Duodenal mucosa (tissue), 2 donors: ENCODE measurements at regions not wholly inside any gene's neighbourhood (a gene's known extent, or its start where the extent isn't known, plus 50 kb on each side); places are given as distances from the start of the nearest gene placed in this dataset.

Experiments used
- H3K27ac ChIP-seq: one replicate; pipeline ENCODE4 v1.7.0; 2013; ENCODE audit warnings: low read depth, low read length
- H3K27me3 ChIP-seq, 2 donors: one replicate each; pipeline ENCODE4 v1.7.0; 2013; ENCODE audit warnings: low read length in 2 of 2, control low read depth in 1 of 2; ENCODE audit not compliant: insufficient read depth in 2 of 2, control insufficient read depth in 1 of 2
- H3K36me3 ChIP-seq, 2 donors: one replicate each; pipeline ENCODE4 v1.7.0; 2013; ENCODE audit warnings: low read length in 2 of 2, control low read depth in 1 of 2; ENCODE audit not compliant: insufficient read depth in 2 of 2, control insufficient read depth in 1 of 2
- H3K4me1 ChIP-seq, 2 donors: one replicate each; pipeline ENCODE4 v1.7.0; 2013; ENCODE audit warnings: low read length in 2 of 2, control low read depth in 1 of 2; ENCODE audit not compliant: insufficient read depth in 2 of 2, control insufficient read depth in 1 of 2
- H3K4me3 ChIP-seq, 2 donors: one replicate each; pipeline ENCODE4 v1.7.0; 2013; ENCODE audit warnings: low read length in 2 of 2, low read depth in 1 of 2
- H3K9ac ChIP-seq, 2 donors: one replicate each; pipeline ENCODE4 v1.7.0; 2013; ENCODE audit warnings: low read length in 2 of 2, low read depth in 1 of 2
- H3K9me3 ChIP-seq, 2 donors: one replicate each; pipeline ENCODE4 v1.7.0; 2013; ENCODE audit warnings: low read length in 2 of 2, control low read depth in 1 of 2; ENCODE audit not compliant: control insufficient read depth in 1 of 2

DNA sequence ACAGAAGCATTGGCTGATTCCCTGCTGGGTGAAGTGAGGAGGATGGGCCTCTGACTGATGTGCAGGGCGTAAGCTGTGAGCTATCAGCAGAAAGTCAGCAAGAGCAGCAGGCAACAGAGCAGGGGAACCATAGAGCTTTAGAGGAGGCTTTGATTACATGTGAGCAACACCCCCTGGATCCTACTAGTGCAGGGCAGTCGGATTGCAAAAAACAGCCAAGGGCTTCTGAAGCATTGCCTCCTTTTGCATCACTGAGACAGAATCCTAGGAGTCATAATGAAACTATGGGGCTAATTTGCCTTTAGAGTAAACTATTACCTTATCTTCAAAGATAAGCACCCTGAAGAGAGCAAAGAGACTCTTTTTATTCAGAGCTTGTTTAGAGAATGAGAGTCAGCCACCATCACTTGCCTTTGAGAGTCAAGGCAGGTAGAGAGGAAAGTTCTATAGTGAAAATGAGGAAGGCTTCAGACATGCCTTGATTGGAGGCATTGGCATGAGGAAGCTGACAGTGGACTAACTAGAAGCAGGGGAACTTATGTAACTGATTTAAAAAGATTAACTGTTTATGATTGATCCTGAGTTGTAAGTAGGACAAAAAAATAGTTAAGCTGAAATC lies 420.3 kb downstream of the PDHA2 start:
- Histone ChIP-seq H3K4me1 (no peaks in the 10 kb centered on the region), H3K9me3 (no peaks in the 10 kb centered on the region), H3K27ac (no peak overlapping the region), H3K4me3 (no peak overlapping the region), H3K27me3 (no peaks in the 10 kb centered on the region), H3K9ac (no peak overlapping the region), H3K36me3 (no peaks in the 10 kb centered on the region)

DNA sequence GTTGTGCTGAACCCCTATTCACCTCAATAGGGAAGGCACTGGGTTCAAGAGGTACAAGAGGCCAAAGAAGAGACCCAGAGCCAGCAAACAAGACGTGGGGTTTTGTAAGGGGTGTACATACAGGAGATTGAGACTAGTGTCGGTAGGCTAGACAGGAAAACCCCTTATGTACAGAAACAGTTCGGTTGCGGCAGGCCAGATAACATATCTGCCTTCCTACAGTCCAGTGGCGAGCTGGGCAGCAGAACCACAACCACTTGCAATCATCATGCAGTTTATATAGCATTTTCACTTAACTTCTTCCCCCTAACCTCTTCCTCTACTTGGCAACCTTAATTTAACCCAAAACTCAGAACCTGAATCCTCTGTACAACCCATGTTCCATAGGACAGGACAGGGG lies 422.2 kb downstream of the PDHA2 start:
- Histone ChIP-seq H3K27me3 (no peaks in the 10 kb centered on the region), H3K27ac (no peak overlapping the region), H3K36me3 (no peaks in the 10 kb centered on the region), H3K9ac (no peak overlapping the region), H3K4me1 (no peaks in the 10 kb centered on the region), H3K4me3 (no peak overlapping the region), H3K9me3 (no peaks in the 10 kb centered on the region)

DNA sequence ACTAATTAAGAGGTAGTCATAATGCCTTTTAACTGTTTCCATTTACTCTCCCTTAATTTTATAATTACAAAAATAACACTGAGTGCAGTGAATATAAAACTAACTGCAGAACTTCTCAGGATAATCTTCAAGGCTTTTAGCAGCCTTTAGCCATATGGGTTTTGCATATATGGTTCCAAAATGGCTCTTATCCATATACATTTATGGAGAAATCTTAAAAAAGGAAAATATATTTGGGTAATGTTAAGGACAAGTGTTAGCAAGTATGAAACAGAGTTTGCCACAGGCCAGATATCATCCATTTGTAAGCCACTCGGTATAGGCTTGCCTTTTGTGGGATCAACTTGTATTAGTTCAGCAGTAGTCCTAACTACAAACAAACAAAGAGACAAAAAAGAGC lies 423.4 kb downstream of the PDHA2 start:
- no peak overlapping the region for H3K4me3 ChIP-seq

DNA sequence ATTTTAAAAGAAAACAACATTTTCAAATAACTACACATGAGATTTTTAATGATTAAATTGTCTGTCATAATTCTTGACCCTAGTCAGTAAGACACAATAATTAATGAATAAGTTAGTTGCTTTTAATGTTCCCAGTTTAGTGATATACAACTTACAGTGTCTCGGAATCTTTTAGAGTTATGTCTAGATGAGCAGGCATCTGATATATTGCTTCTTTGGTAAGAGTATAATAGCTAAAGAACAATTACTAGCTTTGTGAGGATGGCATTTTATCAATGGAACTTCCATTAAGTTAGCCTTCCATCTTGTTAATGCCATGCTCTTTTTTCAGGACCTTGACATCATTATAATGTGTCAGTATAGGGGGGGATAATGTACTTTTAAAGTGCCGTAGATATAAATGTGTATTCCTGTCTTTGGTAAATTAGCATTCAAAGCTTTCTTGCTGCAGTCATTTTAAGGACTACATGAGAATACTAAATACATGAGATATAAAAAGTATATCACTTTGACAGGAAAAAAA lies 425.1 kb downstream of the PDHA2 start:
- H3K9me3 ChIP-seq, result no peaks in the 10 kb centered on the region
- H3K27ac ChIP-seq, result no peak overlapping the region
- H3K4me3 ChIP-seq, result no peak overlapping the region
- H3K36me3 ChIP-seq, result no peaks in the 10 kb centered on the region
- H3K9ac ChIP-seq, result no peak overlapping the region
- no peaks in the 10 kb centered on the region for H3K27me3 ChIP-seq
- no peaks in the 10 kb centered on the region for H3K4me1 ChIP-seq

More for the DNA sequence above, 423.4 kb downstream of the PDHA2 start:
- no peaks in the 10 kb centered on the region for H3K9me3 ChIP-seq
- no peak overlapping the region for H3K27ac ChIP-seq
- no peaks in the 10 kb centered on the region for H3K36me3 ChIP-seq
- no peaks in the 10 kb centered on the region for H3K4me1 ChIP-seq
- no peaks in the 10 kb centered on the region for H3K27me3 ChIP-seq
- no peak overlapping the region for H3K9ac ChIP-seq

DNA sequence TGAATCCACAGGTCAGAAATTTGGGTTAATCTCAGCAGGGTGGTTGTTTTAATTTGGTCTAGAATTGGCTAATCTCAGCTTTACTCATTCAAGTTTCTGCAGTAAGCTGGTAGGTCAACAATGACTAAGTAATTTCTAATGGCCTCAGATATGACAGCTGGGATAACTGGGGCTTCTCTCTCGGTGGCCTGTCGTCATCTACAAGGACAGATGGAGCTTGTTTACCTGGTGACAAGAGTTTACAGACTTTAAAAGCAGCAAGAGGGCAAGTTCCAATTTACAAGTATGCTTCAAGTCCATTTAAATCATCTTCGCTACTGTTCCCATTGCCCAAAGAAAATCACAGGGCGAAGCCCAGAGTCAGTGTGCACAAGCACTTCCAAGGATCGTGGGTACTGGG lies 453.9 kb downstream of the PDHA2 start:
- Histone ChIP-seq H3K9me3 (no peaks in the 10 kb centered on the region), H3K4me3 (no peak overlapping the region), H3K27me3 (no peaks in the 10 kb centered on the region), H3K27ac (no peak overlapping the region), H3K4me1 (no peaks in the 10 kb centered on the region), H3K36me3 (no peaks in the 10 kb centered on the region), H3K9ac (no peak overlapping the region)

DNA sequence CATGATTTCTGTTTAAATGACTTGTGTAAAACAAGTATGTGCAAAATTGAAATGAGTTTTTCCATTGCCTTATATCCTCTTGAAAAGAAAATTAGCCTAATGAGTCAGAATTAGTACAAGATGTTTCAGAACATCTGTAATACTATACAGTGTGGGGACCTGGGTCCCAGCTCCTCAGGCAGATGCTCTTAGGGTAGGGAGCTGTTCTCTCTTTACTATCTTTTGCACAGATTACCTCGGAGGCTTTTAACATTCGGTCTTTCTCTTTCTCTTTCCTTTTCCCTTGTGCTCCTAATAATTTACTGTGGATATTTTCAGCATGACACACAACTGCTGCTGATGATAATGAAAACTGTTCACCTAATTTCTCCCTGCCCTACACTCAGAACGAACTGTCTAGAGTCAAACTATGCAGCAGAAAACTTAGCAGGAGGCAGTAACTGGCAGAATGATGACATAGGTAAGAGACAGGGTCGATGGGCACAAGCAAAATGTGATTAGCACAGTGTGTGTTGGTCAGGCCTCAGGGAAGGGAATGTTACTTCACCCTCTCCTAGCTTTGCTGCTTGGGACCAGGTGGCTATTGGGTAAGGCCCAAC lies 455.3 kb downstream of the PDHA2 start:
- Histone ChIP-seq H3K36me3 (no peaks in the 10 kb centered on the region), H3K9me3 (no peaks in the 10 kb centered on the region), H3K27ac (no peak overlapping the region), H3K9ac (no peak overlapping the region), H3K4me1 (no peaks in the 10 kb centered on the region), H3K4me3 (no peak overlapping the region), H3K27me3 (no peaks in the 10 kb centered on the region)

DNA sequence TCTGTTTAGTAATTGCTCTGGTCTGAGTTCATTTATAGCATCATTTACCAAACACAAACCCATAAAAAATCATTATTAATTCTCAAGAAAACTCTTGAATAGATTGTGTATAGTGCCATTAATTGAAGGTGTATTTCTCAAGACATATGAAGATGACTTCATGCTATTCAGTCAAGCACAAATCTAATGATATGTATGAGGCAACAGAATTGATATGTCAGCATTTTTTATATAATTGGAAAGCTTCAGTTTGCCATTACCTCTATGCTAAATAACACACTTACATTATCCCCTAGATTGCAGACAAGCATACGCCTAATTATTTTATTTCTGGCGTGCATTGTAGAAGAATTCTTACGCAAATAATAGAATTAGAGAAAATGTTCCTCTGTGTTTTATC lies 461.8 kb downstream of the PDHA2 start:
- Histone ChIP-seq H3K4me3 (no peak overlapping the region), H3K36me3 (no peaks in the 10 kb centered on the region), H3K27ac (no peak overlapping the region), H3K4me1 (no peaks in the 10 kb centered on the region), H3K27me3 (no peaks in the 10 kb centered on the region), H3K9me3 (no peaks in the 10 kb centered on the region), H3K9ac (no peak overlapping the region)

DNA sequence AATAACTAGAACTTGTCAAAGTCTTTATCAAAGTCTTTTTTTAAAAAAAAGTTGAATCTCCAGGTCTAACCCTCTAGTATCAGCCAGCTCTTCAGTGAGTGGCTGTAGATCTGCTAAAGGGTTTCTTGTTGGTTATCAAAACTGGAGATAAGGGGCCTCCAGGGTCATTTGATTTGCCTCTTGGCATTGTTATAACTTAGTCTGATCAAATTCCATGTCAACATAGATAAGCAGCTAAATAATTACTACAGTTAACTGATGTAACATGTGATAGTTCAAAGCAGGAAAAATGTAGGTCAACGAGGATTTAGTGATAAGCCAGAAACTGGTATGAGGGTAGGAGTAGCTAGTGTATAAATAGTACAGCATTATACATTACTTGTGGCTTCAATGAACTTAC lies 465.1 kb downstream of the PDHA2 start:
- peaks cover 0 to 5% of the 10 kb centered on the region in 2 donors for H3K9me3 ChIP-seq
- no peak overlapping the region for H3K27ac ChIP-seq
- no peak overlapping the region for H3K9ac ChIP-seq
- no peaks in the 10 kb centered on the region for H3K27me3 ChIP-seq
- H3K4me1 ChIP-seq, result no peaks in the 10 kb centered on the region
- H3K36me3 ChIP-seq, result no peaks in the 10 kb centered on the region
- no peak overlapping the region for H3K4me3 ChIP-seq

DNA sequence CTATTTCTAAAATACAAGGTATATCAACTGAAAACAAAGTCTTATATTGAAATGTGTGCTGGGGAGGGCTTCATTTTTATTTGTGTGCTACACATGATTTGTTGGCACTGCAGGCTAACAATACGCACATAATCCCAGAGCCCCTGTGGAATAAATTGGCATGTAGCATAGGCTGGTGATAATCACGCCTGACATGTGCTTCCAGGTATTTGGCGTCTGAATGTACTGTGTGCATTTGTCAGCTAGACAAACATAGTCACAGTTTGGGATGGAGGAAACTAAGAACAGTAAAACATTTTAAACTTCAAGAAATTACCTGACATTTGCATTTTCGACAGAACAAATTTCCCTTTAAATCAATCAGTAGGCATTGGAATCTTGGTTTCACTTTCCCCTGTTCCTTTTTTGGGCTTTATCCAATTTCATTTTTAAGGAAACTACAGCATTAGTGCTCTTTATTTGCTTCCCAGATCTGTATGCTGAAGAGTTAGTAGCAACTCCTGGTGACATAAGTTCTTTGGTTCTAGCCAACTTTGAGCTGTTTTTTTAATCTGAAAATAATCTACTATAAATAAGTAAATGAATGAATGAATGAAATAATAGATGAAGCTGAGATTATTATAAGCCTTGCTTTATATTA lies 472.3 kb downstream of the PDHA2 start:
- H3K4me3 ChIP-seq, result peak overlapping the region; percentile 29 to 38

DNA sequence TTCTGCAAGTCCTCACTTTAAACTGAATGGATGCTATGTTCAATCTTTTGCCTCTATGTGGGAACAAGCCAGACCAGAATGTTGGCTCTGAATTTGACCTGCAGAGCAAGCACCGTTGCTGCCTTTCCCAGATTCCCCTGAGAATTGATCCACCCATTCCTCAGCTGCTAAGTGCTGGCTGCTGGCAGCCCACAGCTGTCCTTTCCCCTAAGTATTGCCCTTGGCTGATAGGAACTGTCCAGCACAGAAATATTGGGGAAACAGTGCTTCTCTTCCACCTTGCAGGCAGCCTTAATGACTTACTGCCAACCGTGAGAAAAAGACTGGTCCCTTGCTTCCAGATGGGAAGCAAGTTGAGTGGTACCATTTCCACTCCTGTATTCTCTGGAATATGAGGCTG lies 475.9 kb downstream of the PDHA2 start:
- Histone ChIP-seq H3K9ac (no peak overlapping the region), H3K27me3 (no peaks in the 10 kb centered on the region), H3K4me3 (no peak overlapping the region), H3K4me1 (no peaks in the 10 kb centered on the region), H3K9me3 (no peaks in the 10 kb centered on the region), H3K36me3 (no peaks in the 10 kb centered on the region), H3K27ac (no peak overlapping the region)

More for the DNA sequence above, 472.3 kb downstream of the PDHA2 start:
- Histone ChIP-seq H3K36me3 (no peaks in the 10 kb centered on the region), H3K27ac (no peak overlapping the region), H3K9ac (no peak overlapping the region), H3K27me3 (no peaks in the 10 kb centered on the region), H3K9me3 (peaks cover 0 to 5% of the 10 kb centered on the region in 2 donors), H3K4me1 (no peaks in the 10 kb centered on the region)
